Lung (tissue), 11 donors: ENCODE measurements at regions not wholly inside any gene's neighbourhood (a gene's known extent, or its start where the extent isn't known, plus 50 kb on each side); places are given as distances from the start of the nearest gene placed in this dataset.

Experiments used
- ATAC-seq: fragments of 200-7000 bp; cut with Tn5 transposase; one replicate; pipeline ENCODE4 v1.9.1; 2020; ENCODE audit warnings: moderate number of reproducible peaks; ENCODE audit not compliant: insufficient read depth, low FRiP score
- DNase-seq, 3 donors: peaks; one replicate each; pipeline ENCODE4 v3.0.0-alpha.2; 2013 to 2017
- H3K27ac ChIP-seq, 2 donors: one replicate each; pipeline ENCODE4 v1.5.1; 2013; ENCODE audit warnings: mild to moderate bottlenecking in 2 of 2, moderate library complexity in 2 of 2, control low read depth in 1 of 2, inconsistent platforms in 1 of 2, low read depth in 1 of 2, low read length in 1 of 2
- H3K27me3 ChIP-seq, 3 donors: one replicate each; pipeline ENCODE4 v1.5.1; 2013; ENCODE audit warnings: low read length in 2 of 3; ENCODE audit not compliant: control insufficient read depth in 3 of 3, insufficient read depth in 3 of 3
- H3K36me3 ChIP-seq, 4 donors: one replicate each; pipeline ENCODE4 v1.5.1; 2013; ENCODE audit warnings: low read length in 4 of 4, mild to moderate bottlenecking in 1 of 4, moderate library complexity in 1 of 4; ENCODE audit not compliant: control insufficient read depth in 4 of 4, insufficient read depth in 4 of 4
- H3K4me1 ChIP-seq, 5 donors: one replicate each; pipeline ENCODE4 v1.5.1; 2013; ENCODE audit warnings: low read length in 5 of 5, mild to moderate bottlenecking in 2 of 5, moderate library complexity in 1 of 5; ENCODE audit not compliant: control insufficient read depth in 5 of 5, insufficient read depth in 5 of 5
- H3K4me3 ChIP-seq: one replicate; pipeline ENCODE4 v1.5.1; 2013; ENCODE audit warnings: mild to moderate bottlenecking, control low read depth, moderate library complexity
- H3K9ac ChIP-seq, 2 donors: one replicate each; pipeline ENCODE4 v1.5.1; 2013; ENCODE audit warnings: low read length in 2 of 2, control low read depth in 1 of 2; ENCODE audit not compliant: insufficient read depth in 1 of 2
- H3K9me3 ChIP-seq, 4 donors: one replicate each; pipeline ENCODE4 v1.5.1; 2013; ENCODE audit warnings: low read length in 3 of 4, mild to moderate bottlenecking in 1 of 4, moderate library complexity in 1 of 4; ENCODE audit not compliant: control insufficient read depth in 4 of 4, insufficient read depth in 3 of 4
- CTCF ChIP-seq: IDR thresholded peaks from 2 replicates; pipeline ENCODE4 v1.5.1; 2012; ENCODE audit warnings: mild to moderate bottlenecking; ENCODE audit errors: control extremely low read depth, extremely low read depth
- WGBS, 2 donors: extraction: QIAGEN DNeasy Blood & Tissue Kit; methylation state at CpG; one replicate each; pipeline ENCODE4 v1.1.7; 2013; 5-methylcytosine and 5-hydroxymethylcytosine counted together
- donor health status: control.
- donor health status: control.
- donor health status: Bipolar disorder and iron deficiency.
- donor health status: healthy.
- donor health status: DM: yes; HTN: yes; CAD: no.

DNA sequence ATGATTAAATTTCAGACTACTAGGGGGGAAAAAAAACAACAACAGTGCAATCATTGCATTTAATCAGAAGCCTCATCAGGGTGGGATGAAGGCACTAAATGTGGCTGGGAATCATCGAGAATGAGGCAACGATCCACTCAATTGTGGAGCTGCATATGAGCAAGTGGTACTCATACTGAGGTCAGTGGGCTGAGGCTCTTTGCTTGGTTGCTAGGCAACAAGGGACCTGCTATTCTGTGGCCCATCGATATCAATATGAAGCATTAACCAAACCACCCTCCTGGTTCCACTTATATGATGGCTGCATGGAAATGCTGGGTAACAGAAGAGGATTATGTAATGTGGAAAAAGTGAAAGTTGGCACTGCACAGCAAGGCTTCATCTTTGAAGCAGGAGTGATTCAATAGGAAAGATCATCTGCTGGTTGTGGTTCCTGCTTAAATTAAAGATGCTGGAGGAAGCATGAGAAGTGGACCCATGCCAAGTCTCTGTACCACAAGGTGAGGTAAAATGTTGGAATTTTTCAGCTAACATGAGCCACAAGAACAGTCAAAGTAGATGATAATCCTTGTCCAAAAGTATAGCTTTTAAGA lies 159.8 kb upstream of the HMHB1 start:
- Histone ChIP-seq H3K27me3 (no peaks in the 10 kb centered on the region), H3K4me1 (peaks cover 0 to 2% (median 0%) of the 10 kb centered on the region in 5 donors), H3K4me3 (no peak overlapping the region), H3K9ac (no peak overlapping the region), H3K9me3 (no peaks in the 10 kb centered on the region), H3K27ac (no peak overlapping the region), H3K36me3 (no peaks in the 10 kb centered on the region)
- no peak for DNase-seq
- 80 to 90% methylated on average over 3 of the region's 3 CpGs for WGBS, 2 donors
- TF ChIP-seq CTCF = no peak
- ATAC-seq = no peak

DNA sequence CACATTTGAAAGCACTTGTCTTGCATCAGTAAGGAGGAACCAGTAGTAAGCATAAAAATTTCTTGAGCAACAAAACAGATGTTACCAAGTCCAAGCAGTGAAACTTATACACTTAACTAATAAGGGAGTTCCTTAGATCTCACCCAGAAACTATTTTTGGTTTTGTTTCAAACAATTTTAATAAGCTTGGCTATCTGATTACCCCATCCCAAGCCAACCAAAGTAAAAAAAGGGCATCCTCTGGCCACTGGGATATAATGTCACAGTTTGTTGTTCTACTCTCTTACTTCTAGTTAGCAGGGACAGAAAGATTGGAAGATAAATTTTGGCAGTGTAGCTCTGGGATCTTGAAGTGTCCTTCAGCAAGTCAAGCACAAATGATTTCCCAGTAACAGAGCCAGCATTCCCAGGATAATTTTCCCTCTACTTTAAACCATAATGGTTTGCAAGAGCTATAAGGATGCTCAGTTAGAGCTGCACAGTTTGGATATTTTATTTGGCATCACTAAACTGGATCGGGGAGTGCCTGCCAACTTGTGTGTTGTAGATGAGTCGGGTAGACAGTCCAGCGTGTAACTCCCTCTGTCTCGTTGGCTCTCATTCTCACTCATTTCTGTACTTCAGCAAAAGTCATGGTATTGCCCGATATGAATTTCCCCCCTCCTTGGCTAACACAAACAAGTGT lies 161.9 kb upstream of the HMHB1 start:
- H3K9me3 ChIP-seq = no peaks in the 10 kb centered on the region
- H3K9ac ChIP-seq = no peak overlapping the region
- peaks cover 0 to 2% (median 0%) of the 10 kb centered on the region in 5 donors for H3K4me1 ChIP-seq
- no peaks in the 10 kb centered on the region for H3K36me3 ChIP-seq
- ATAC-seq (no peak), DNase-seq (peak in 1 of 3 donors; percentile 38)
- WGBS, 2 donors = 52 to 69% methylated on average over 5 of the region's 5 CpGs
- TF ChIP-seq CTCF = no peak
- no peak overlapping the region for H3K4me3 ChIP-seq
- H3K27ac ChIP-seq = no peak overlapping the region
- H3K27me3 ChIP-seq = no peaks in the 10 kb centered on the region

- peaks cover 0 to 3% (median 0%) of the 10 kb centered on the region in 5 donors for H3K4me1 ChIP-seq
- 93 to 98% methylated on average over 2 of the region's 2 CpGs for WGBS, 2 donors
- no peaks in the 10 kb centered on the region for H3K27me3 ChIP-seq
- no peak overlapping the region for H3K4me3 ChIP-seq
- peak; percentile 17 for TF ChIP-seq CTCF
- no peaks in the 10 kb centered on the region for H3K9me3 ChIP-seq
- ATAC-seq = no peak
- H3K9ac ChIP-seq = no peak overlapping the region
- no peaks in the 10 kb centered on the region for H3K36me3 ChIP-seq
- no peak for DNase-seq
- no peak overlapping the region for H3K27ac ChIP-seq
Measured at GRCh38 chr5:143648696-143649095, 163.3 kb upstream of the HMHB1 start.
